Activated CD4-positive, CD25-positive, alpha-beta regulatory T cell treated with anti-CD3 and anti-CD28 coated beads, Interleukin-2, amount 50 U/mL, for 24 hours (primary cell): ENCODE measurements at regions not wholly inside any gene's neighbourhood (a gene's known extent, or its start where the extent isn't known, plus 50 kb on each side); places are given as distances from the start of the nearest gene placed in this dataset.

Experiments used
- ATAC-seq, 2 donors: fragments of 150-1000 bp; cut with Tn5 transposase; one replicate each; pipeline ENCODE4 v1.10.0; 2021; ENCODE audit warnings: mild to moderate bottlenecking in 1 of 2, moderate library complexity in 1 of 2

DNA sequence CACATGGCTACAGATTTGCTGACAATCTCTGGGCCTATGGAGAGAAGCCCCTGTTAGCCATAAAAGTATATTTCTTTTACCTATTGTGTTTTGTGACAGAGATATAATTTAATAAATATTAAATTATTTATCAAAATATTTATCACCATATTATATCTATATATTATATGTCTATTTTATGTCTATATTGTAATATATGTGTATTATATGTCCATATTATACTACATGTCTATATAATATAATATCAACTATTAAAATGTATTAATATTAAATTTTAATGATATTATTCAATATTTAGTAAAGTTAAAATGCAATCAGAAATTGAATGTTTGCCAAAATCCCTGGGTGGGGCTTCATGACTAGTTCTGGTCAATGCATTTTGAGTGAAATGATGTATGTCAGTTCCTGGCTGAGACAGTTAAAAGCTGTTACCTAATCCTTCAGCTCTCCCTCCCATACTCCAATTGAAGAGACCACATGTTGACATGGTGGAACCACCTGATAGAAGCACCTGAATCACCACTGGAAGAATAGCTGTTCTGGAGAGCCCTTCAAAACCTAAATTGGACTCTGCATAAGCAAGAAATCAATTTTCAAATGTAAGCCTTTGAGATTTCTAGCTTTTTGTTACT lies 357.3 kb upstream of the DDHD1 start:
- no peak for ATAC-seq

DNA sequence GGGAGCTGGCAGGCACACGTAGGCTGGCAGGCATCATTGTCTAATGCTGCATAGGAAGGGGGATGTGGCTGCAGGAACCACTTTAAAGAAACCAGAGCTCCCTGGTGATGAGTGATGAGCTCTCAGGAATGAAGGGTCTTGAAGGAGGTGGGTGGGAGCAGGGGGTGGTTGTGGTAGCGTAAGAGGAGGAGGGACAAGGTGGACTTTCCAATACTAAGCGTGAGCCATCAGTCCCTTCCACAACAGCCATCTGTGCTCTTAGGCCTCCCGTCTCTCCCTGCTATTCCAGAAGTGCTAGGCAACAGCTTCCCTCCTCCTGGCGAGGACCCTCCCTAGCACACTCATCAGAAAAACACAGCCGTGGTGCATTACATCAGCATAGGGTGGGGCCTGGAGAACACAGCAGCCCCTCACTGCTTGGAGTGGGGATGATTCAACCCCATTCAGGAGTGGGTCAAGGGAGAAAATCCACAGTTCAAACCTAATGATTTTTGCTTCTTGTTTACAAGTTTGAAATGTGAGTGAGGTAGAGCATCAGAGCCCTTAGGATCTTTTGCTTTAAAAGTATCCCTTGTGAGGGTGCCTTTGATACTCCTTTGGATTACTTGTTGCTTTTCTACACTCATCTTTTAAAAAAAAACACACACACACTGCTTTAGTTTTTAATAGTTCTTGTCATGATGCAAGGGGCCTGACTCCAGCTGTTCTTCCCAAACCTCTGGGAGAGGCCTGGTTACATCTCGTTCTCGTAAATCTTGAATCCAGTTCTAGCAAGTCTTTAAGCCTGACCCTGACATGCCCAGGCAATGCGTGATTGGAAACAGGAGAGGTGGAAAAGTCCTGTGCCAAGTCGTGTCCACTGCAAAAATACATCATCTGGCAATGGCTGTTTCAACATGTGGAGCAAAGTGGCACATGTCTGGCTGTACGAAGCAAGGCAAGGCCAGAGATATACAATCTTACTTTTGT lies 356.4 kb upstream of the DDHD1 start:
- no peak for ATAC-seq

DNA sequence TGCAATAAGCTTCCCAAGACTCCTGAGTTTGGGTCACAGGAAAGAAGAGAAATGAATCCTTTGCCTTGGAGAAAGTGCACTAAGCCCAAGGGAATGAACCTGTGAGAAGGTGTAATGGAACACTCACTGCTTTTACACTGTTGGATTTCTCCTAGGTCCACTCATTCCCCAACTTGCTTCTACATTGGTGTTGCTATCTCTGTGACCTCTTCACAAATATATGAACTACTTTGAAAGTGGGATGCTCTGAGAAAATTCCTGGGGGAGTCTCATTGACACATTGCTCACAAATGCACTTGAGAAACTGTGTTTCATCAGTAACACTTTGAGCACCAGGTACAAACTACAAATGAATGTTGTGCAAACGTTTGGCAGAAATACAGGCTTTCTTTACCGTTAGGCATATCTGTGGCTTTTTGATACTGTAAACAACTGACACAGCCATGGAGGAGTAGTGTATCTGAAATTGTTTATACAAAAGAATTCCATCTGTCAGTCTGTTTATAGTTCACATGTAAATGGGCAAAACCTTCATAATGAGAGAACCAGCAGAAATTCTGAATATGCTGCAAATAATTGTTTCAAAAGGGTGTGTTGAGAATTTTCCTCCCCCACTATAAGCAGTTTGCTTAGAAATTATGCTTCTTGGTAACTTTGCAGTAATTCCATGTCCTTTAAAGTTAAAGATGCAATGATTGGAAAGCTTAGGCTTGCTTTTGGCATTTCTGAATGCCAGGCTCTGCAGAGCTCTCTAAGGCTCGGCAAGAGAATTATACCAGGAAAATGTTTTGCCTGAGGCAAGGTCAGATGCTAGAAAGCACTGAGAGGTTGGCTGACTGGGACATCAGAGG lies 348.5 kb upstream of the DDHD1 start:
- no peak for ATAC-seq

DNA sequence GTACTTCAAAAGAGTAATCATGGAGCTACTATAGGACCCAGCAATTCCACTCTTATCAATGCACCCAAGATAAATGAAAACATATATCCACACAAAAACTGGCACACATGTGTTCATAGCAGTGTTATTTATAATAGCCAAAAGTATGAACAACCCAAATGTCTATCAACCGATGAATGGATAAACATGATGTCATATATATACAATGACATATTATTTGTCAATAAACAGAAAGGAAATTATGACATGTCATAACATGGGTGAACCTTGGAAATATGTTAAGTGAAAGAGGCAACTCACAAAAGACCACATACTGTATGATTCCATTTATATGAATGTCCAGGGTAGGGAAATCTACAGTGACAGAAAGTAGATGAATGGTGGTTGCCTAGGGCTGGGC lies 347.1 kb upstream of the DDHD1 start:
- no peak for ATAC-seq

DNA sequence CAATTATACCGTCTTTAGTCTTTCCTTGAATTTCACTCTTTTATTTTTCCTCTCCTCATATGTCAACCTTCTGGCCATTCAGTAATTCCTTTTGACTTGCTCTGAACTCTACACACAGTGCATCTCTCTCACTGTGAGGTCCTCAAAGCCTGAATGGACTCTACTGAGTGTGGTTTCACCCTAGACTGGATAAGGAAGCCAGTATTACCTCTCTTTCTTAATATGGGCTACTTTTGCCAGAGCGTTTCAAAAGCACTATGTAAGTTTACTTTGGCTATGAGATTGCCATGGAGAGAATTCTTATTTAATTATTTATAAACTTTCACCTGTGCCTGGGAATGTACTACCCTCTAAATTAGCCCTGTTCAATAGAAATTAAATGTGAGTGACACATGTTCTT lies 343.5 kb upstream of the DDHD1 start:
- ATAC-seq, result no peak

DNA sequence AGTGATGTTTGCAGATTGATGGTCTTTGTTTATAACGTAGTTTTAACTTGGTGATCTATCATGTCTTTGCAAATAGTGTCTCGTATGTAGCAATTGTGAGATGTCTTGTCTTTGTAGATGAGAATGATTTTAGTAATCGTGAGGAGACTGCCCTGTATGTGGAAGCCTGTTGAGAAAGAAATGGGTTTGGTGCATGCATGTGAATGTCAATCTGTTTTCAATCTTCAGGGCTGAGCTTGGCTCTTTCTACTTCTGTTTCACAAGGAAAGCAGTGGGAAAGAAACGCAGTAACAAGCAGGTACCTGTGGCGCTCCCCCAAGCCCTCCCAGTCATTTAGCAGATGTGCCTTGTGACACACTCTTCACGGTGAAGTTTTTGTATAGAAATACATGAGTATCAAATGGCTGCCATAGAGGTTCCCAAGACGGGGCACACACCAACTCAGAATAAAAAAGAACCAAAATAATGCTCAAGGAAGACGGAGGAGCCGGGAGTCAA lies 342.8 kb upstream of the DDHD1 start:
- ATAC-seq, result no peak

DNA sequence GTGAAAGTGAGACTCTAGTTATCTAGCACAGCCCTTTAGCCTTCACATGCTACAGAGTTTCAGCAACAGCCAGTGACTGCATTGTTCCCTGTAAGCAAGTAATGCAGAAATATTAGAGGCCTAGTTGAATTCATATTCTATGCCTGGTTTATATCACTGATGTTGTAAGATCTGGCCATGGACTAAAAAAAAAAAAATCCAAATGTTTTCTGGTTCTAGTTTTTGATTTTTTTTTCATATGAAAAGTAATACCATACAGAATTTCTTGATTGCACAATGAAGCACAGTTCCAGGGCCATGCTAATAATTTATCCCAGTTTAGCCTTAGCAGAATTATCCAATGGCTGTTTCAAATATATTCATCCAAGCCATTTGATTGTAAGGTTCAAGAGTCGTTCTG lies 341.5 kb upstream of the DDHD1 start:
- no peak for ATAC-seq

DNA sequence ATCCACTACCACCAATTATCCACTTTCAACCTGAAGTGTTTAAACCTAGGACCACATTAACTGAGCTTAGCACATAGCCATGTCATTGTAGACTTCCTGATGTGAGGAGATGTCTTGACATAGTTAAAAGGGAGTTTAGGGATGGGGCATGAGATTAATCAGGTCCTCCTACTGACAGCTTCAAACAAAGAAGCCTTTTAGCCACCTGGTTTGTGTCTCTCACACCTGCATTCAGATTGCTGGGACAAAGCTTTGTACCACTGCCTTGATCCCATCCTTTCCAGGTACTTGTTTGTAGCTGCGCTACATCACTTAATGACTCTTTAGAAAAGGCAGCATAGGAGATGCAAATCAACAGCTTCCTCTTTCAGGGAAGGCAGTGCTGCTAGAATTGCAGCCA lies 340.7 kb upstream of the DDHD1 start:
- no peak for ATAC-seq

DNA sequence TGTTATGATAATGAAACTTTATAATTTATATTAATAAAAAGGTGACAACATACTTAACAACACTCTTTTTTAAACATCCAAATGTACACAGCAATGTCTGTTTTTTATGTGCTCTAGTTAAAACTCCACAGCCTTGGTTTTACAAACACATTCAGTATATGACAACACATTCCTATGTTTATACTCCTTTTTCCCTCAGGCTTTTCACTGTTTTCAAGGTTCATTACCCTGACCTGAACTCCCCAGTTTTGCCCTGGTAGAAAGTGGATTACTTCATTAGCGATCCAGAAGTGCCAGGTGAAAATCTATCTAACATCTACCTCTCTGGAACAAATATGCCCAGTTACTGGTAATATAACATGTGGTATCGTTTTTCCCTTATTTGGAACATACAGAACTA lies 340.2 kb upstream of the DDHD1 start:
- ATAC-seq, result no peak

DNA sequence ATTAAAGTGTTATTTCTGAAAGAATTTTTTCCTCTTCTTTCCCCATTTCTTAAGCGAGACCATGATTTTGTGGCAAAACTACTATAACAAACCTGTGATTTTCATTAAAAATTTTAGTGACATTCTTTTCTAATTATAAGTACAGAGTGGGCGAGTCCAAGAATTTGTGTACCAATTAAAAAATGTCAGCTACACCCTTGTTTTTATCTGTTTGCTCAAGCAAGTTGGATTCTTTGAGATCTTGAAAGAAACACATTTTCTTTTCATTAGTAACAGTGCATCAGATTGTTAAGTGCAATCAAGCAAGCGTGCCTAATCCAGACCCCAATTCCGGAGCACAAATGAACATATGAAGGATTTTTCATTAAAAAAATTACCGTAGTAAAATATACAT lies 338.8 kb upstream of the DDHD1 start:
- ATAC-seq, result no peak

DNA sequence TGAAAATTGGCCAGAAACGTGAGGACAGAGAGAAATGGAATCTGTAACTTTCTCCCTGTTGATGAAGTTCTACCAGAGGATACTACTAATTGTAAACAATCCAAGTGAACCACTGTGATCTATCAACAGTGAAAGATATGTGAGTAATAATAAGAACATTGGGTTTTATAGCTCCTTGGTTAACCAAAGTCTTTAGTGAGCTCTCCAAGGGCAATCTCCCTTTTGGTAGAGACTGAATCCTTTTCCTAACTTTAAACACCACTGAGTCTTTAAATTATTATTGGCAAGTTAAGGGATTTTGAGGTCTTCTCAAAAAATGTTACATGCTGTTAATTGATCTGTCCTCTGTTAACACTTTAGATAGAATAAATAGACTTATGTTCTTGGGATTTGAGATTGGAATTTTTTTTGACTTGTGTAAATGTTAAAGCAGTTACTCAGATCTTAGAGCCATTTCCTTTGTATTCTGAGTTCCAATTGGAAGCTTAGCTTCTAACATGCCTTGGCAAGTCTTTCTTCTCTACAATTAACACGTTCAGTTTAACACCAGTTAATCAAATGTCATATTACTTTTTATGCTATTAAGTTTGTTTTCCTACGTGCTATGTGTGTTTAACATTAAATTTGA lies 338.2 kb upstream of the DDHD1 start:
- ATAC-seq, result no peak

DNA sequence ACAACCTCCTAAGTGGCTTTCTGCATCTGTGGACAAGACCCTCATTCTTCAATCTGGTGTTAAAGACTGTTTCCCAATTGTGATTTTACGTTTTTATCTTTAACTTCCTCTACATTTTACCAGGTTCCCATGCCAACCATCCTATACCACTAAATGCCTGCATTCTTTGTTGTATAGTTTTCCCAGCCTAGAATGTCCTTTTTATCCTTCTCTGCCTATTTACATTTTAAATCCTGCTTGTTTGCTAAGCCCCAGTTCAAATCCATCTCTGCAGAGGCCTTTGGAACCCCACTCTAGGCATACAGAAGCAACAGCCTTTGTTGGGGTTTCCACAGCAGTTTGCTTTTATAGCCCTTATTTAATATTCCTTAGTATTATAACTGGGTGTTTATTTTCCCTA lies 325.1 kb upstream of the DDHD1 start:
- ATAC-seq, result no peak

DNA sequence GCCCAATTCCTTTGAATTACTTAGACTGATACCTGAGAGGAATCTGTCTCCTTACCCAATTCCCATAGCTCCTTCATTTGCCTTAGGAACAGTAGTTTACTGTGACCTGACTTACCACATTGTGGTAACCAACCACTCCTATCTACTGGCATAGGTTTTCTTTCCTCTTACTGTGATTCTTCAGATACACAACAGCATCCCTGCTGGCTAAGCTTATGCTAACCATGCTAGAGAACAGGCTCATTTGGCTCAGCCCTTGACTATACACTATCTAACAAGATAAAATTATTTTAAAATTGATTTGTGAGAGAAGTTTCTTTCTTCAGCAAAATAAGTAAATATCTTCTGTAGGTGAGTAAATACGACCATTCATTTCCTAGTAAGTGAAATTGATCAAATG lies 320.4 kb upstream of the DDHD1 start:
- no peak for ATAC-seq

DNA sequence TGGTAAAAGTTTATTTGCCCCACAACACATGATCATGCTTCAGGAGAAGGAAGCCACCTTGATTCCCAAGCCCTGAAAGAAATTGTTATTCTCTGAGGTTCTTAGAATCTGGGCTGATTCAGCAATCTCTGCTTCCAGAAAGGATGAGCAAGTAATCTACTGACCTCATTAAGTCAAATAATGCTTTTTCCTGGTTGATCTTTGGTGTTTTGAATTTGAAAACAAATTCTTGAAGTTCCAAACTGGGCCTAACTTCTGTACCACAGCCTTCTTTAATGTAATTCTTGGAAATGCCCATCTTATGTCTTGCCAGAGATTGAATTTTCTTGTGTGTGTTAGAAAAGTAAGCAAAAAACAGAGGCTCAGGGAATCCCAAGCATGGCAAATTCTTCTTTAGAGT lies 319.2 kb upstream of the DDHD1 start:
- no peak for ATAC-seq

DNA sequence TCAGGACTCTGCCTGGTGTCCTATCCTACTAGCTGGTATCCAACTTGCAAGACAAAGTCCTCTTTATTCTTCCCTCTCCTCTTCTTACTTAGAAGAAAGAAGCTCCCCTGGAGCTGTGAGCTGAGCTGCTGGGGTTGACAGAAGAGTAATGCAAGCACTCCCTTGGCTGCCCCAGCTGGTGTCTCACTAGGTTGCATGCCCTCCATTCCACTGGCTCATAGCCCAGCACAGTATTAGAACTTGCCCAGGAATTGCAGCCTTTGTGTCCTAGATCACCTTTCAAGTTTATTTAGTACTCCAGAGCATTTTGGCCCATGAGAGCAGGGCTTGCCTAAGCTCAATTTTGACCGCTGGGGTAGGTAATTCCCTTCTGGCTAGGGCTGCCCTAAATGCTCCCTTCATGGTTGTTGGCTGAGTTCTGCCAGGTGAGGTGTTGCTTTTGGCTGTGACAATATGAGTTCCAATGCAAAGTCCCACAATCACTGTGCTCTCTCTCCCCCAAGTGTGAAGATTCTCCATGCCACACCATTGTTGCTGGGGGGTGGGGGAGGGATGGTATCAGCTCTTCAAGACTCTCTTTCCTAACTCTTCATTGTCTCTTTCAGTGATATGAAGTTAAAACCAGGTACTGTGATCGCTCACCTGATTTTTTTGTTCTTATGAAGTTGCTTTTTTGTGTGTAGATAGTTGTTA lies 317.4 kb upstream of the DDHD1 start:
- ATAC-seq, result no peak

DNA sequence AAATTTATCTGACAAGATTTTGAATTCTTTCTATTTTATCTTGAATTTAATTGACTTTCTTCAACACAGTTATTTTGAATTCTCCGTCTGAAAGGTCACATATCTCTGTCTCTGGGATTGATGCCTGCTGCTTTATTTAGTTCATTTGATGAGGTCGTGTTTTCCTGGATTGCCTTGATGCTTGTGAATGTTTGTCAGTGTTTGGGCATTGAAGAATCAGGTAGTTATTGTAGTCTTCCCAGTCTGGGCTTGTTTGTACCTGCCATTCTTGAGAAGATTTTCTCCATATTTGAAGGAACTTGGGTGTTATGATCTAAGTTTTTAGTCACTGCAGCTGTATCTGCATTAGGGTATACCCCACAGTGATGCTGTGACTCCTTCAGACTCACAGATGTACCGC lies 315.8 kb upstream of the DDHD1 start:
- no peak for ATAC-seq

DNA sequence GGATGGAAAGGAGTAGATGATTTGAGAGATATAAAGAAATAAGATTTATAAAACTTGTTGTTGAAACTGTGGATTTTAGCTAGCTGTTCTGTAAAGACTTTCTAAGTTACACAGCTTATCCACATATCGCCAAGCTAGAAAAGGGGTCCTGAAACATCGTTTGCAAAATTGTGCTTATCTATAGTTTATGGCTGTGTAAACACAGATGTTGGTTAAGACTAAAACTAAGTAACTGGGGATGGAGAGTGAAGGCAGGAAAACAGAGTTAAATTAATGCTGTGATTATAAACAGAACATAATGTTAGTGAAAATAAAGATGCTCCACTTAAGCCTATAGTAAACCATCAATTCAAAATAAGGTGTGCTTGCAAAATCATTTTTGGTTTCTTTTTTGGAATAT lies 311.3 kb upstream of the DDHD1 start:
- no peak for ATAC-seq

DNA sequence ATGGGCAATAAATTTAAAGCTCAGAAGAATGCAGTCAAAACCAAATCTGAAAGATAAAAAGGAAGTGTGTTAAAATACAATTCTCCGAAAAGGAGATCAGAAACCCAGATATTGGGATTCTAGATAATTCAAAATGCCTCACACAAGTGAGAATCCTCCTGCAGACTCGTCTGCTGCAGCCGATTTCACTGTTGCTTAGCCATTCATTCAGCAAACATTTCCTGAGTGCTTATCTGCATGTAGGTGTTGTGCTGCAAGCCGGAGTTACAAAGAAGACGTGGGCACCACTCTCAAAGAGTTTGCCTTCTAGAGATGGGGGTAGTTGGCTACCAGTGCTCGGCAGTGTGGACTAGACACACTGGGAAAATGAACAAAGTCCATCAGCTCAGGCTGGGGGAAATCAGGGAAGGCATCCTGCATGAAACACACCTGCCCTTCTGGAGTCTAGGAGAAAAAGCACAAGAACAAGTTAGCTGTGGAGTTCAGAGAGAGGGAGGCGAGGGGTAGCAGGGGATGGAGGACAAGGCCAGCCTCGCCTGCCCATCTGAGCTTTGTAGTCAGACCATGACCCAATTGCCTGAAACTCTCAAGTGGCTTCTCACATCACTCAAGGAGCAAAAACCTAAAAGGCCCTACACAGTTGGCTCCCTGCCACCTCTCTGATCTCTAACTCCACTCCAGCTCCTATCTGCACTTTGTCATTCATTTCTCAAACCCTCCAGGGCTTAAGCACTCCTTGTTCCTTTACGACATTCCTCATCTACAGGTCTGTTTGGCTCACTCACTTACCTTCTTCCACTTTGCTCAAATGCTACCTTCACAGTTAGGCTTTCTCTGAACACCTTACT lies 310.0 kb upstream of the DDHD1 start:
- ATAC-seq, result no peak

DNA sequence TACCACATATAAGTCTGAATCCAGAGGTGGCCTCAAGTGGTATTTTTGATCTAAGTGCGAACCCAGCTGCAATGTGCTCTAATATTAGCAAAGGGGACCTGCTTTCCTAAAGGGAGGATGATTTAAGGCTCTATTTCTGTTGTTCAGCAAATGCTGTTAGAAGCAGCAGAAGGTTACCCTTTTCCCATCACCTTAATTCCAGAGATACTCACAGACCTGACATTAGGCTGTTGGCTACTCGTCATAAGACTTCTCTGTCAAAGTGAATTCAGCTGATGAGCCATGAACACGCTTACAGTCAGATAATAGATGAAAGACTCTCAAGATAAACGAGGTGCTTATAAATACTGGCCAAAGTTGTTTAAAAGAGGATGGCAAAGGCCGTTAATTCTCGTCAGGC lies 308.7 kb upstream of the DDHD1 start:
- no peak for ATAC-seq

DNA sequence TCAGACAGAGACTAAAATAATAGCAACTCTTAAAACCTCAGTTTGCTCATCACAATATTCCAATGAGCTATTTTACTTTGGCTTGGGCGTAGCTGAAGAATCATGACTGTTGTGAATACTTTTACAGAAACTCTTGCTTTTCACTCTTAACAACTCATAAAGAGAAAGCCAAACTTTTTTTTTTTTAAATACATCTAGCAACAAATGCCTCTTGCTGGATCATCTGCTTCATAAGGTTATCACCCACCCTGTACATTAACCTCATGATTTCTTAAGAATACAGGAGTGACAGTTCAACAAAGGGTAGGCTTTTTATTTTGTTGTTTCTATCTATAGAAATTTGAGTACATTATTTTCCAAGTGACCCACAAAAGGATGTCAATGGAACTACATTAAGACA lies 307.4 kb upstream of the DDHD1 start:
- no peak for ATAC-seq

DNA sequence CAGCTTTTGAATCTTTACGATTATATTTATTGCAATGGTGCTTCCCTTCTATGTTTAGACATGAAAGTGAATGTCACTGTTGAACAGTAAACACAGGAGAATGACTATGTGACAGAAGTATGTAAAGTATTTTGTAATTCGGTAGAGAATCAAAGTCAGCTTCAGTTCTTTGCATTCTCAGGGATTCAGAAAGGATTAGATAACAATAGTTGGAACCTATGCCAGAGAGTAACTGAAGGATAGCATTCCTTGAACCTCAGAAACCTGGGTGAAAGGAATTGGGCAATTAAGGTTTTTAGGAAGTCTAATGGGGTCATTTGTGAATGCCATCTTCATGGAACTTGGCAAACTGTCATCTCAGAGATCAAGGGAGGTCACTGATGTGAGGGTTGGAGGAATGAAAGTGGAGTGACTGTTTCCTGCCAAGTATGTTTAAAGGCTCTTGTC lies 305.3 kb upstream of the DDHD1 start:
- ATAC-seq, result no peak
